NCI-H1092 treated with DMSO at 0.1 percent for 48 hours (cell line): ENCODE measurements at regions not wholly inside any gene's neighbourhood (a gene's known extent, or its start where the extent isn't known, plus 50 kb on each side); places are given as distances from the start of the nearest gene placed in this dataset.

Source experiments
- DNase-seq: peaks from one replicate; lab custom pipeline; 2025; lab: John Stamatoyannopoulos, UW

DNA sequence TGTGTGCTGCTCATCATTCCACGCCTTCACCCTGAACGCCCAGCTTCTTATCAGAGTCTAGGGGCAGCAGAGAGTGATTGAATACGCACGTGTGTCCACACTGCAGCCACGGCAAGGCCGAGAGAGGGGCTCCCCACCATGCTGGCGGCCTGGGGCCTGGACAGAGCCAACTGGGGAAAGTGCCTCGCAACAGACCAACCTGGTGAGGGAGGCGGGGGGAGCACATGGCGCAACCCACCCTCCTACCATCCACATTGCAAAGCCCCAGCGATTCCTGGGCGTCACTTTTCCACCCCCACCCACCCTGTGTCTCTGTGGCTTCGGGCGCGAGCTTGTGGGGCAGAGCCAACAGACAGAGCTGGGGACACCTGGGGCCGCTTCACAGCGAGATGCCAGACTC lies 66.4 kb upstream of the DUSP22 start:
- no peak for DNase-seq

DNA sequence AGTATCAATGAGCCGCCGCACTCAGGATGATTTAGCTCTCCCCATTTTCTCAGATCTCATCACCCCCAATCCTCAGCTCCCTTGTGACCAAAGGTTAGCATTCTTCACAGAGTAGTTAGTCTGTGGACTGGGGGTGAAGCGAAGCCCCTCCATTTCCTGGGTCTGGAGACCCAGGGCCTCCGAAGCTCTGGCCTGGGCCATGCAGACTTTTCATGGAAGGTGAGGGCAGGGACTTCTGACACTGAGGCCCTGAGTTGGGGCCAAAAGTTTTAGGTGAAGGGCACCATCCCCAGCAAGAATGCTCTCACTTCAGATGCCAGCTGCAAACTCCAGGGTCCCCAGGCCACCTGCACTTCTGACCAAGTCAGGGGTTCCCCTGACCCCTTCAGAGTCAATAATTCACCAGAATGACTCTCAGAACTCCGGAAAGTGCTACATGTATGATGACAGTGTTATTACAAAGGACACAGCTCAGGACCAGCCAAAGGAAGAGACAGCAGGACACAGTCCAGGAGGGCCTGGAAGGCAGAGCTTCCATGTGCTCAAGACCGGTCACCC lies 65.7 kb upstream of the DUSP22 start:
- DNase-seq = no peak

DNA sequence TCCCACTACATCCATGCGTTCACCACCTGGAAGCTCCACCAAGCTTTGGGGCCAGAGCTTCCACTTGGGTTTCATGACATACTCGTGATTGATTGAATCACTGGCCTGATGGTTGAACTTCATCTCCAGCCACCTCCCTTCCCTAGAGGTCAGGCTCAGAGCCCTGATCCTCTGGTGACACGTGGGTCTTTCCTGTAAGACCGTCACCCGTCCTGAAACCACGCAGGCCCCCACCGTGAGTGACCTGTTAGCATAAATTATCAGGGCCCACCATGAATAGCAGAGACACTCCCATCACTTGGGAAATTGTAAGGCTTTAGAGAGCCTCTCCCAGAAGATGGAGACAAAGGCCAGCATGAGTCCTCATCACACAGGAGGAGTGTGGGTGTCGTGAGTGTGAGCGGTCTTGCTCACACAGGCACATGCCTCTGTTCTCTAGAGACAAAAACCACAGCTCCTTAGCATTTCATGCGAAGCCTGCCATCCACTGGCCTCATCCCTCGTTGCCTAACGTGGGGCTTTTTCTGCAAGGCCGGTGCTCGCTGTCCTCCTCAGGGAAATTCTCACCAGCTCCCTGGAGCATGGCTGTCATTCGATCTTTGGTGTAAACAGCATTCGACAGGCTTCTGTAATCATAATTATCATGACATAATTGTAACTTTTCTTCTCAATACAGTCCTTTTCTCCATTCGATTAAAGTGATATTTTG lies 65.1 kb upstream of the DUSP22 start:
- DNase-seq = no peak

DNA sequence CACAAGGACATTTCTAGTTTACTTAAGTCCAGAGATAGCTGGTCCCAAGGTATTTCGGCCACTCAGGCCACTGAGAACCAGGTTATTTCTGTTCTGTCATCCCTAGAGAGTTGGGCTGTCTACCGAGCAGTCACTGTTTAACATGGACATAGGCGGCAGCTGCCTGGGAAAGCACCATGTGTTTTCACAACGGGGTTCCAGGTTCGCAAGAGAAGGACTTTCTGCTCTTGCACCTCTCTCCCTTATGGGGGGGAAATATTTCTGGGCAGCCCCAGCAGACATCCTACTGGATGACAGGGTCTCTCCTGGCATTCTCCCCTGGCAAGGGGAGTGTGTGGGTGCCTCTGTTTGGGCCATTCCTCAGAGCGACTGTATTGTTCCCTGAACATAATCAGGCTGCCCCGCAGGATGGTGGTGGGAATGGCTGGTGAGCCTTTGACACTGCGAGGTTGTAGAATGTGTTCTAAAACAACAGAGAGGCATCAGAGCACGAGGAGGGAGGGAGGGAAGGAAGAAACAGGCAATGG lies 64.4 kb upstream of the DUSP22 start:
- no peak for DNase-seq

DNA sequence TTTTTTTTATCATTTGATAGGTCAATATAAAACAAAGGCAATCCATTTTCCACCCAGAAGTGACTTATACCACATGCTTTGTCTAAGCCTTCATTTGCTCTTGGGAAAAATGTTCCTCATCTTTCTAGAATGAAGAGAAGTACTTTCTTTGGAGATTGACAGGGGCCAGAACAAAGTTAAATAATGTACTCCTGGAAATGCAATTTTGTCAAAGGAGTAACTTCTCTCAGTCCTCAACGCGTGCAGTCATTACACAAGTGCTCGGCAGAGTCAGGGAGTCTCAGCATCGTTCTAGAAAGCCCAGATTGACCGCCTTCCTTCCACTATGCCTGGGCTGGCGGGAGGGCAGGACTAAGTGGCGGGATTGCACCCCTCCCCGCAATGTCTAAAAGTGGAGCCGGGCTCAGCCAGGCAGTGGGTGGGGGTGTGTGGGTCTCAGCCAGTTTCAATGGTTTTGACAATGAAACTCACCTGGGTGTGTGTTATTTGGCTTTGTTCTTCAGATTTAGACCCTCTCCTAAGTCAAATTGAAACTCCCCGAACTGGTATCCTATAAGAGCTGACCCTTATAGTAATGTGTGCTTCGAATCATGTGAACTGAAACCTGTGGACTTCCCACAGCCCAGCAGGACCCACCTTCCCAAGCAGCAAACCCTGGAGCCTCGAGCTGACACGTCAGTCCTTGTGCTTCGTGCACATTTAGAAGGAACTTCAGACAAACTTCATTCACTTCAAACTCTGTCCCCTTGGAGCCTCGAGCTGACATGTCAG lies 63.2 kb upstream of the DUSP22 start:
- no peak for DNase-seq

DNA sequence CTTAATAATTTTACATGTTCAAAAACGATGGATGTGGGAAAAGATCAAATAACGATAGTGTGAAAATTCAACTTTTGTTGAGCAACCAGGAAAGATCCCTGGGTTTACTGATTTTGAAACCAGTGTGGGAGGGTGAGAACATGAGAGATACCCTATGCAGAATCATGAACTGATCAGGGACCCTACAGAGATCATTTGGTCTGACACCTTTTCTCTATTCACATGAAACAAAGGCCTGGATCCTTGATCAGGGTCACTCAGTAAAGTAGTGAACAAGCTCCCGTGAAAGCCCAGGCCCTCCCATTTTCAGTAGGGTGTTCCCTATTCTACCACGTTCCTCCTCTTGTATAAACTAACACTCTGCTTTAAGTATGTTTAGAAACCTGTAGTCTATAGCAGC lies 60.5 kb upstream of the DUSP22 start:
- no peak for DNase-seq

DNA sequence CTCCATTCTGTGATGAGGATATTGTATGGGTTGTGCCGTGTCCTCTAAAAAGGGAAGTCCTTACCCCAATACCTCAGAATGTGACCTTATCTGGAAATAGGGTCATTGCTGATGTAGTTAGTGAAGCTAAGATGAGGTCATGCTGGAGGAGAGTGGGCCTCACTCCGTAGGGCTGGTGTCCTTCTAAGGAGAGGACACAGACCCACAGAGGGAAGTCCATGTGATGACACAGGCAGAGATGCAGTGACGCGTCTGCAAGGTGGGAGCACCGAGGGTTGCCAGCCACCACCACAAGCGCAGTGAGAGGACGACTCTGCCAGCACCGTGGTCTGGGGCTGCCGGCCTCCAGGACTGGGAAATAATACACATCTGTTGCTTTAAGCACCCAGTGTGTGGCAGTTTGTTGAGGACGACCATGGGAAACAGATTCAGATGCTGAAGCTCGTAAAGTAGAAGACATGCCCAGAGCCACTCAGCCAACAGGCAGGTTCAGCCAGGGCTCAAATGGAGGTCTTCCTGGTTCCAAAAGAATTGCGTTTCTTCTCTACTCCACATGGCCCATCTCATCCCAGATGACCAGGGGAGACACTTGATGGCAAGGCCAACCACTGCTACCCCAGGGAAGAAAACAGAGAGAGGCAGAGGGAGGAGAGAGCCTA lies 59.2 kb upstream of the DUSP22 start:
- DNase-seq = no peak

DNA sequence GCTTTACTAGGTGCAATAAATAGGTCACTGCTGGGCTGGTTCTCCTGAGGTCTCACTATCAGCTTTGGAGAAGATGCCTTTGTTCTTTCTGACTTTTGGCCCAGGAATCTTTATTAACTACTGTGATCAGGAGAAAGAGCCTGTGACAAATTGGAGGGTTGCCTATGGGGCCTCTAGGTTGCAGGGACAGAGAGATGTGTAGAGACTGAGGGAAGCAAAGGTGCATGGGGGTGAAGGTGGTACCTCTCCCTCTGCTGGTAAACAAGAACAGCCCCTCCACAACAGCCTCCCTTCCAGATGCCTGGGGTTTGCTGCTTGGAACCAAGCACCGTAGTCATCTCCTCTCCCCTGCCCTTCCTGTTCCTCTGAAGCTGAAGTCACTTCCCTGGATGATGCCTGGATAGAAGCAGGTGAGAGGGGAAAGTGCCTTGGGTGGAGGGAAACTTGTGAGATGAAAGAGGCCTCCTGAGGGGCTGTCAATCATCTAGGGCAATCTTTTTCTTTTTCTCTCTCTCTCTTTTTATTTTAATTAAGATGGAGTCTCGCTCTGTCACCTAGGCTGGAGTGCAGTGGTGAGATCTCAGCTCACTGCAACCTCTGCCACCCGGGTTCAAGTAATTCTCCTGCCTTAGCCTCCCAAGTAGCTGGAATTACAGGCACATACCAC lies 57.4 kb upstream of the DUSP22 start:
- no peak for DNase-seq

DNA sequence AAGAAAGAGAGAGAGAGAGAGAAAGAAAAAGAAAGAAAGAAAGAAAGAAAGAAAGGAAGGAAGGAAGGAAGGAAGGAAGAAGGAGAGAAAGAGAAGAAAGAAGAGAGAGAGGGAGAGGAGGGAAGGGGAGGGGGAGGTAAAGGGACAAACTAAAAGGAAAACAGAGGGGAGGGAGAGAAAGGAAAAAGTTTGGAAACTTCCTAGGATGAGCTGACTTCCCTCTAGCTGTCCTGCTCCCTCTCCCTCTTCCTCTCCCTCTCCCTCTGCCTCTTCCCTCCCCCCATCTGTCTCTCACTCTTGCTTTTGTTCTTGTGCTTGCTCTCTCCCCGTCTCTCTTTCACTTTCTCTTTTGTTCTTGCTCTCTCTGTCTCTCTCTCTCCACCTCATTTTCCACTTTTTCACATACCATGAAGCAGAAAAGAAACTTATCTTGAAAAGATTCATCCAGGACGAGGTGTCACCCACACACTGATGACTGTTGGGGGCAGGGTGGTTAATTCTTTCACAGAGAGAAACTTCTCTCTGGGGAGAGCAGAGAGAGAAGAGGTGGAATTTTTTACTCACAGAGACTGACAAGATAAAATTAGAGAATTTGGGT lies 56.4 kb upstream of the DUSP22 start:
- DNase-seq = no peak

DNA sequence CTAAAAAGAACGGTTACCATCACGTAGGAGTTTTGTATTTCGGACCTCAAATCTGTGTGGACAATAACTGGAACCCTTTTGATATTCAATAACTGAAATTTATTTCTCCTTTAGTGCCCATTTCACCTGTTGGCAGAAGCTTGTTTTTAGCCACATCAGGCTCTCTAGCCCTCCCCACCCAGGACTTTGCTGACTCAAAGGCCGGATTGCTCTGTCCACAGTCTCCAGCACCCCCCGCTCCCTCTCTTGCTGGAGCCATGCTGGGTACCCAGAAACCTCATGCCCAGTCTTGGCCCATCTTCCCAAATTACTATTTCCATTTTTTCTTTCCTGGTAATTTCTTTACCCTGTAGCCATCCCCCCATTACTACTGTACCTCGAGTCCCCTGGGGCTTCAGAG lies 55.8 kb upstream of the DUSP22 start:
- DNase-seq = no peak

DNA sequence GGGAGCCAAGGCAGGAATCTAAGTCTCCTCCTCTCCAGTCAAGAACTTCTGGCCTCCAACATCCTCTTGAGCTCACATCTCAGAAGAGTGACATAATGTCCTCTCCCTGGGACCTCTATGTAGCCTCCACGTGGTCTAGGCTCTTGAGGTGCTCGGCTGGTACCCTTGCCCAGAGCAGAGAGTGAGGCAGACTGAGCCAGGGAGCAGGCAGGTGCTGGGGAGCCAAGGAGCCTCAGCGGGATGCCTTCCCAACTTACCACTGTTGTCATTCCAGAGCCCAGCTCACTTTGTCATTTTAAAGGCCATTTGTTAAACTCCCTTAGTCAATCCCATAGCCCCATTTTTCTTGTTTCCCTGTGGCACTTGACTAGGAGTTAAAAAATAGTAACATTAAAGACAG lies 52.1 kb upstream of the DUSP22 start:
- no peak for DNase-seq

DNA sequence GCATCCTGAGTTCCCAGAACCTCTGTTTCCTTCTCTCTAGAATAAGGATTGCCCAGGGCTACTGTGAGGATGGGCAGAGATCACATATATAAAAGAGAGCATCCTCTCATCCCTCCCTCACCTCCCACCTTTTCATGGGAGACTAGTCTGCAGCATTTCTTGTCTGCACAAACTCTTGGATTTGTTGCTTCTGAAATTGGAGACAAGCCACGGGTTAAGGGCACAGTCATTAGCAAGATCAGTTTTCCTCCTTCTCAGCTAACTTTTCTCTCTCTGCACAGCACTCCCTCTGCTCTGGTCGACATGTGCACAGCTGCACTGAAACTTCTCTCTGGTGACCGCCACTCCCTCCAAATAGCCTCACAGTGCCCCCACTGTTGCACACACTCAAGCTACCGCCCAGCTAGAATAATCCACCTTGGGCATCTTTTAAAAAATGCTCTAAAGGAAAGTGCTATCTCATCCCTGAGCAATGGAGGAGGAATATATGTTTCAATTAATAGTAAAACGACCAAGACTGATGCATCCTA lies 50.9 kb upstream of the DUSP22 start:
- no peak for DNase-seq
